Lower leg skin (tissue), 4 donors: ENCODE measurements at regions not wholly inside any gene's neighbourhood (a gene's known extent, or its start where the extent isn't known, plus 50 kb on each side); places are given as distances from the start of the nearest gene placed in this dataset.

Experiments
- DNase-seq, 2 donors: peaks; one replicate each; pipeline ENCODE4 v3.0.0-alpha.2; 2019; ENCODE audit warnings: low spot score in 2 of 2
- H3K4me3 ChIP-seq: fragments of 200-600 bp; sonication (generic); 2 replicates; pipeline ENCODE4 v1.5.1; 2017; ENCODE audit warnings: mild to moderate bottlenecking, low read depth; ENCODE audit not compliant: poor library complexity, severe bottlenecking
- POLR2A ChIP-seq, 2 donors: fragments of 450-650 bp; IDR thresholded peaks; one replicate each; pipeline ENCODE4 v1.6.1; 2016 to 2017; ENCODE audit warnings: antibody characterized with exemption in 2 of 2, mild to moderate bottlenecking in 1 of 2, moderate library complexity in 1 of 2
- WGBS, 2 donors: methylation state at CpG; one replicate each; pipeline ENCODE4 v1.1.5; 2018; 5-methylcytosine and 5-hydroxymethylcytosine counted together
- intact Hi-C: fragments of 100-400 bp; cut with DNase I; formaldehyde crosslinking; loops from one replicate; pipeline ENCODE4 v1.15.0; 2023; ENCODE audit warnings: low total_unique reads
- TF ChIP-seq, protein P1 (sequence below), 3 donors: fragments of 450-650 bp; IDR thresholded peaks; one replicate each; pipeline ENCODE4 v1.5.1; 2016; ENCODE audit warnings: antibody characterized with exemption in 3 of 3, mild to moderate bottlenecking in 3 of 3, moderate library complexity in 2 of 3

GRCh38 chr9:84575705-84576104 lies 93.8 kb upstream of the NTRK2 start:
- TF ChIP-seq, protein P1, sequence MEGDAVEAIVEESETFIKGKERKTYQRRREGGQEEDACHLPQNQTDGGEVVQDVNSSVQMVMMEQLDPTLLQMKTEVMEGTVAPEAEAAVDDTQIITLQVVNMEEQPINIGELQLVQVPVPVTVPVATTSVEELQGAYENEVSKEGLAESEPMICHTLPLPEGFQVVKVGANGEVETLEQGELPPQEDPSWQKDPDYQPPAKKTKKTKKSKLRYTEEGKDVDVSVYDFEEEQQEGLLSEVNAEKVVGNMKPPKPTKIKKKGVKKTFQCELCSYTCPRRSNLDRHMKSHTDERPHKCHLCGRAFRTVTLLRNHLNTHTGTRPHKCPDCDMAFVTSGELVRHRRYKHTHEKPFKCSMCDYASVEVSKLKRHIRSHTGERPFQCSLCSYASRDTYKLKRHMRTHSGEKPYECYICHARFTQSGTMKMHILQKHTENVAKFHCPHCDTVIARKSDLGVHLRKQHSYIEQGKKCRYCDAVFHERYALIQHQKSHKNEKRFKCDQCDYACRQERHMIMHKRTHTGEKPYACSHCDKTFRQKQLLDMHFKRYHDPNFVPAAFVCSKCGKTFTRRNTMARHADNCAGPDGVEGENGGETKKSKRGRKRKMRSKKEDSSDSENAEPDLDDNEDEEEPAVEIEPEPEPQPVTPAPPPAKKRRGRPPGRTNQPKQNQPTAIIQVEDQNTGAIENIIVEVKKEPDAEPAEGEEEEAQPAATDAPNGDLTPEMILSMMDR (IDR thresholded peaks at IDR 0.05) = no peak
- no peak for TF ChIP-seq POLR2A (IDR thresholded peaks at IDR 0.05)
- WGBS, 2 donors = 77 to 80% methylated on average over 4 of the region's 4 CpGs

DNA sequence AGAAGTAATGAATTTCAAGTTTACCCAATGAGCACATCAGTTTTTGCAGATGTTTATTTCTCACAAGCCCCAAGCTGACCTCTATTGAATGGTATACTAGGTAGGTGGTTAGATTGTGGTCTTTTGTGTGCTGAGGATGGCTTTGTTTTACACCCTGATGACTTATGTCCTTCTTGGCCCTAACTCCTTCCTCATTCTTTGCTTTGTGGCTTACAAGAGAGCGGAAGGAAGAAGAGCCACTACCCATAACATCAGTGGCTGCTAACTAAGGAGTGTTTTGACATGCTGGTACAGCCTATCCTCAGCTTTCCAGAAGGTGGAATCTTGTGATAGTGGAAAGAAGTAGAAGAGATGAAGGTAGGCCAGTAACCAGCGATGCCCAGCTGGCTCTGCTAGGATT lies 85.7 kb upstream of the NTRK2 start:
- WGBS, 2 donors = 86 to 88% methylated on average over 2 of the region's 2 CpGs
- intact Hi-C loops = no loop called here
- TF ChIP-seq, protein P1 (IDR thresholded peaks at IDR 0.05) = no peak
- TF ChIP-seq POLR2A (IDR thresholded peaks at IDR 0.05) = no peak
- DNase-seq = no peak
- no peak overlapping the region for H3K4me3 ChIP-seq

More at GRCh38 chr9:84575705-84576104, 93.8 kb upstream of the NTRK2 start:
- intact Hi-C loops = no loop called here
- no peak for DNase-seq
- H3K4me3 ChIP-seq = no peak overlapping the region

GRCh38 chr9:84586662-84587061 lies 82.9 kb upstream of the NTRK2 start:
- no peak overlapping the region for H3K4me3 ChIP-seq
- intact Hi-C loops = no loop called here
- TF ChIP-seq, protein P1 (IDR thresholded peaks at IDR 0.05) = no peak
- TF ChIP-seq POLR2A (IDR thresholded peaks at IDR 0.05) = no peak
- WGBS, 2 donors = 77 to 80% methylated on average over 3 of the region's 3 CpGs
- DNase-seq = no peak

GRCh38 chr9:84587153-84587552 lies 82.4 kb upstream of the NTRK2 start:
- intact Hi-C loops = no loop called here
- no peak for DNase-seq
- H3K4me3 ChIP-seq = no peak overlapping the region
- no peak for TF ChIP-seq POLR2A (IDR thresholded peaks at IDR 0.05)
- TF ChIP-seq, protein P1 (IDR thresholded peaks at IDR 0.05) = no peak
- WGBS, 2 donors = 65 to 70% methylated on average over 3 of the region's 3 CpGs

DNA sequence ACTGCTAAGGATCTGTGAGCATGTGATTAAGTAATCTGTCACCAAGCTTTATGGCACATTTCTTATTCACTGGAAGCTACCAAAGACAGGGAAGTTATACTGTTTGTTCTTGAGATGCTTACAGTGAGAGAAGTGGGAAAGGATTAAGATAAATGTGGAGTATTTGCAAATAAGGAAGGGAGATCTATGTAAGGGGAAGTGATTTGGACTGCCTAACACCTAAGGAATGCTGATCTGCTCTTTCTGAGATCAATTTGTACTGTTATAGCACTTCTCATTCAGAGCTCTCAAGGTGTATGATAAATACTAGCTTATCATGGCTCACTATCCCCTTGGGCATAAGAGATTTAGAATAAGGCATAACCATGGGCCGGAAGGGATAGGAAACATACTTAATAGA lies 80.0 kb upstream of the NTRK2 start:
- WGBS, 2 donors = 85 to 89% methylated on average over 1 of the region's 1 CpG
- DNase-seq = no peak
- TF ChIP-seq, protein P1 (IDR thresholded peaks at IDR 0.05) = no peak
- no peak for TF ChIP-seq POLR2A (IDR thresholded peaks at IDR 0.05)

DNA sequence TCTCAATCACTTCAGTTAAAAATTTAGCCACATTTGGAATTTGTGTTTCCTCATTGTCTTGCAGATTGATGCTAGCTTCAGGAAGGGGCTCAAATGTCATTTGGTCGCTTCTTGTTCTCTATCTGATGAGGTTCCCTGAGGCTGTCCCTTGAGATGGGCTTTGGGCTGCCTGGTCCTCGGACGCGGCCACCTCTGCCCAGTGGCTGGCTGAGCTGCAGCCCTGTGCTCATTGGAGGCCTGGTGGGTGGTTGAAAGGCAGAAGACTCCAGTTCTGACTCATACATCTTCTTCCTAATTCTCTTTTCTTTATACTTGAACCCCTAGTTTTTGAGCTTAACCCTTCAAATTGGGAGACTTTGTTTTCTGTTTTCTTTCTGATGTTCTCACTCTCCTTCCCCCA lies 78.8 kb upstream of the NTRK2 start:
- H3K4me3 ChIP-seq = no peak overlapping the region
- DNase-seq = no peak
- TF ChIP-seq, protein P1 (IDR thresholded peaks at IDR 0.05) = no peak
- no peak for TF ChIP-seq POLR2A (IDR thresholded peaks at IDR 0.05)
- 92 to 98% methylated on average over 4 of the region's 4 CpGs for WGBS, 2 donors
- intact Hi-C loops = no loop called here

More for the DNA sequence above, 80.0 kb upstream of the NTRK2 start:
- intact Hi-C loops = no loop called here
- H3K4me3 ChIP-seq = no peak overlapping the region
